Kidney (tissue), 13 donors: ENCODE measurements at regions not wholly inside any gene's neighbourhood (a gene's known extent, or its start where the extent isn't known, plus 50 kb on each side); places are given as distances from the start of the nearest gene placed in this dataset.

Experiments used
- DNase-seq, 5 donors: peaks; one replicate each; pipeline ENCODE4 v3.0.0-alpha.2; 2013 to 2020
- FAIRE-seq: peaks from 2 replicates; lab custom pipeline; 2012; peaks lifted over from hg19 to GRCh38; lab: Jason Lieb, UNC
- H3K27ac ChIP-seq, 2 donors: one replicate each; pipeline ENCODE4 v1.7.0; 2013; ENCODE audit warnings: low read depth in 2 of 2, low read length in 2 of 2, inconsistent platforms in 1 of 2
- H3K27me3 ChIP-seq: one replicate; pipeline ENCODE4 v1.7.1; 2013; ENCODE audit warnings: low read length, inconsistent platforms; ENCODE audit not compliant: control insufficient read depth, insufficient read depth
- H3K36me3 ChIP-seq, 3 donors: one replicate each; pipeline versions ENCODE4 v1.7.0 to v1.7.1; 2013; ENCODE audit warnings: low read length in 3 of 3, control low read depth in 1 of 3, inconsistent platforms in 1 of 3; ENCODE audit not compliant: insufficient read depth in 3 of 3, control insufficient read depth in 2 of 3
- H3K4me1 ChIP-seq, 3 donors: one replicate each; pipeline versions ENCODE4 v1.7.0 to v1.7.1; 2013; ENCODE audit warnings: low read length in 3 of 3, inconsistent platforms in 1 of 3, low read depth in 1 of 3; ENCODE audit not compliant: control insufficient read depth in 2 of 3, insufficient read depth in 2 of 3
- H3K4me3 ChIP-seq, 3 donors: one replicate each; pipeline versions ENCODE4 v1.7.0 to v1.8.1; 2013; ENCODE audit warnings: low read length in 3 of 3, control low read depth in 1 of 3, inconsistent platforms in 1 of 3
- H3K9ac ChIP-seq, 3 donors: one replicate each; pipeline versions ENCODE4 v1.7.0 to v1.7.1; 2013; ENCODE audit warnings: low read length in 3 of 3, control low read depth in 1 of 3, inconsistent platforms in 1 of 3
- H3K9me3 ChIP-seq, 3 donors: one replicate each; pipeline versions ENCODE4 v1.7.0 to v1.7.1; 2013; ENCODE audit warnings: low read length in 3 of 3, control low read depth in 1 of 3, inconsistent platforms in 1 of 3; ENCODE audit not compliant: control insufficient read depth in 2 of 3, insufficient read depth in 1 of 3
- intact Hi-C: fragments of 100-400 bp; cut with DNase I; formaldehyde crosslinking; loops from one replicate; pipeline ENCODE4 v1.11.1; 2022
- TF ChIP-seq, protein P1 (sequence below): IDR thresholded peaks from 3 replicates; pipeline ENCODE4 v1.5.1; 2012; ENCODE audit warnings: mild to moderate bottlenecking, moderate library complexity, borderline replicate concordance; ENCODE audit not compliant: insufficient read depth; ENCODE audit errors: extremely low read depth
- donor health status: control.
- donor health status: control.
- donor health status: control.
- donor health status: control.
- donor health status: control.
- donor health status: DM: yes; HTN: yes; CAD: no.
- donor health status: Normal renal cell carcinoma (clear cell type).

DNA sequence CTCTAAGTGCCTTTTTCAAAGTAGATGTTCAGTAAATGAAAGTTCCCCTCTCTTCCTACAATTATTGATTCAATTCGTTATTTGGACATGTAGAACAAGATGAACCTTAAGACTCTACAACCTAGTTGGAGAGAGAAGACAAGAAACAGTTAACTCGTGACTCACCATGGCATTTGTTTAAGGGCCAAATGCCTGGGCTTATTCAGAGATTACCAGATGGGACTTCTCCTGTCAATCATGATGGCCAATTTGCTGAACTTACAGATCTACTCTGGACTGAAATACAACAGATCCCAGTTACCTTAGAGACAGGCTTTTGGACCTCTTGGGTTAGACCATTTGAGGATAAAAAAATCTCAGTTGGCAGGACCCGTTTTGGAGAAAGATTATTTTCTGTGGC is 93.5 kb downstream of the C1orf94 start:
- no peaks in the 10 kb centered on the region for H3K4me1 ChIP-seq
- peaks cover 2% of the 10 kb centered on the region for H3K27me3 ChIP-seq
- TF ChIP-seq, protein P1, sequence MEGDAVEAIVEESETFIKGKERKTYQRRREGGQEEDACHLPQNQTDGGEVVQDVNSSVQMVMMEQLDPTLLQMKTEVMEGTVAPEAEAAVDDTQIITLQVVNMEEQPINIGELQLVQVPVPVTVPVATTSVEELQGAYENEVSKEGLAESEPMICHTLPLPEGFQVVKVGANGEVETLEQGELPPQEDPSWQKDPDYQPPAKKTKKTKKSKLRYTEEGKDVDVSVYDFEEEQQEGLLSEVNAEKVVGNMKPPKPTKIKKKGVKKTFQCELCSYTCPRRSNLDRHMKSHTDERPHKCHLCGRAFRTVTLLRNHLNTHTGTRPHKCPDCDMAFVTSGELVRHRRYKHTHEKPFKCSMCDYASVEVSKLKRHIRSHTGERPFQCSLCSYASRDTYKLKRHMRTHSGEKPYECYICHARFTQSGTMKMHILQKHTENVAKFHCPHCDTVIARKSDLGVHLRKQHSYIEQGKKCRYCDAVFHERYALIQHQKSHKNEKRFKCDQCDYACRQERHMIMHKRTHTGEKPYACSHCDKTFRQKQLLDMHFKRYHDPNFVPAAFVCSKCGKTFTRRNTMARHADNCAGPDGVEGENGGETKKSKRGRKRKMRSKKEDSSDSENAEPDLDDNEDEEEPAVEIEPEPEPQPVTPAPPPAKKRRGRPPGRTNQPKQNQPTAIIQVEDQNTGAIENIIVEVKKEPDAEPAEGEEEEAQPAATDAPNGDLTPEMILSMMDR, result no peak
- H3K27ac ChIP-seq, result no peak overlapping the region
- no peak overlapping the region for H3K4me3 ChIP-seq
- intact Hi-C loops, result no loop called here
- no peaks in the 10 kb centered on the region for H3K36me3 ChIP-seq
- DNase-seq (no peak), FAIRE-seq (no peak)
- H3K9ac ChIP-seq, result no peak overlapping the region
- no peaks in the 10 kb centered on the region for H3K9me3 ChIP-seq

DNA sequence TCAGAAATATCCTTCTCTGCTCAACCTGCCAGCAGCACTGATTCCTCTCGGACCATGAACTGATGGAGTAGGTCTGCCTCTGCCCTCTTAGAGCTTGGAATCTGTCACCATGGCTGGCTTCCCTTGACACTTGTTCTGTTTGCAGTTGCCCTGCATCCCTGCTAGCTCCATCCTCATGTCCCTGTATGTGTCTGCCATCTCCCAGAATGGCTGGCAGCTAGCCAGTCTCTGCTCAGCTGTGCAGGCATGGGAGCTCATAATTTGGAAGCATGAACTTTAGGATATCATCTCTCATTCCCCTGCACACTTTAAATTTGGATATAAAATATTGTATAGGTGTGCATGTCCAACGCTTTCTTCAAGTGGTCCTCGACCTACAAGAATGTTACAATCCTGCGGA is 95.4 kb downstream of the C1orf94 start:
- FAIRE-seq (no peak), DNase-seq (no peak)
- Histone ChIP-seq H3K9me3 (no peaks in the 10 kb centered on the region), H3K9ac (no peak overlapping the region), H3K4me3 (no peak overlapping the region), H3K27me3 (no peaks in the 10 kb centered on the region), H3K36me3 (no peaks in the 10 kb centered on the region), H3K4me1 (no peaks in the 10 kb centered on the region), H3K27ac (no peak overlapping the region)
- TF ChIP-seq, protein P1, result no peak
- intact Hi-C loops, result no loop called here

DNA sequence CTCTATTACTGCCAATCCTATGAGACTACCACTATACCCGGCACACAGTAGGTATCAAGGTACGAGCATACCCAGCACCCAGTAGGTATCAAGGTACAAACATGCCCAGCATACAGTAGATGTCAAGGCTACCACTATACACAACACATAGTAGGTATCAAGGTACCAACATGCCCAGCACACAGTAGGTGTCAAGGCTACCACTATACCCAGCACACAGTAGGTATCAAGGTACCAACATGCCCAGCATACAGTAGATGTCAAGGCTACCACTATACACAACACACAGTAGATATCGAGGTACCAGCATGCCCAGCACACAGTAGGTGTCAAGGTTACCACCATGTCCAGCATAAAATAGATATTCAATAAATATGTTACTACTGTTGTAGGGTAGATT is 98.4 kb downstream of the C1orf94 start:
- DNase-seq, result no peak
- no peak for FAIRE-seq
- Histone ChIP-seq H3K36me3 (no peaks in the 10 kb centered on the region), H3K27ac (no peak overlapping the region), H3K9me3 (no peaks in the 10 kb centered on the region), H3K27me3 (no peaks in the 10 kb centered on the region), H3K4me1 (no peaks in the 10 kb centered on the region), H3K4me3 (no peak overlapping the region), H3K9ac (no peak overlapping the region)
- TF ChIP-seq, protein P1, result no peak
- intact Hi-C loops, result no loop called here

DNA sequence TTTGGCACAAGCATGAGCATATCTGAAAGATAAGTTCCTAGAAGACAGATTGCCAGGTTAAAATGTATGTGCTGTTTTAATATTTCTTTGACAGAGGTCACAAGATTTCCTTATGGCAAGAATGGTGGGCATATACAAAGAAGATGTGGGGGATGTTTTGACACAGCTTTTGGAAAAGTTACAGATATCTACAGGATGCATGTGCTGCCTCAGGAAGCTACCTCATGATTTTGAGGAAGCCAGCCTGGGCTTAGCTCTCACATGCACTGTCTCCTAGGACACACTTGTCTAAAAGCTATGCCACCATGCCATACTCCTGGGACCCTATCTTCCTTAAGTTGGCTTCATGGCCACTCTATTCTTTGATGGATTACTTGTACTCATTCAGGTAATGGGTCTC is 99.9 kb downstream of the C1orf94 start:
- TF ChIP-seq, protein P1, result no peak
- DNase-seq (no peak), FAIRE-seq (no peak)
- Histone ChIP-seq H3K9ac (no peak overlapping the region), H3K9me3 (no peaks in the 10 kb centered on the region), H3K27me3 (no peaks in the 10 kb centered on the region), H3K4me3 (no peak overlapping the region), H3K27ac (no peak overlapping the region), H3K4me1 (no peaks in the 10 kb centered on the region), H3K36me3 (no peaks in the 10 kb centered on the region)
- intact Hi-C loops, result no loop called here
